SU-DHL-6 (cell line): ENCODE measurements at regions not wholly inside any gene's neighbourhood (a gene's known extent, or its start where the extent isn't known, plus 50 kb on each side); places are given as distances from the start of the nearest gene placed in this dataset.

Experiments used
- EZH2phosphoT487 ChIP-seq: fragments of 200-600 bp; sonication (generic), shearing (Covaris generic); conservative IDR thresholded peaks from 2 replicates; pipeline ENCODE4 v1.6.1; 2018; ENCODE audit warnings: mild to moderate bottlenecking, antibody characterized with exemption, low read length, moderate library complexity, mixed read lengths
- TF ChIP-seq, protein P1 (sequence below): fragments of 200-600 bp; sonication (generic); IDR thresholded peaks from one replicate; pipeline ENCODE4 v1.5.1; 2017; ENCODE audit warnings: antibody characterized with exemption, mild to moderate bottlenecking, low read length, moderate library complexity; ENCODE audit not compliant: insufficient read depth, poor library complexity, severe bottlenecking

- TF ChIP-seq, protein P1, sequence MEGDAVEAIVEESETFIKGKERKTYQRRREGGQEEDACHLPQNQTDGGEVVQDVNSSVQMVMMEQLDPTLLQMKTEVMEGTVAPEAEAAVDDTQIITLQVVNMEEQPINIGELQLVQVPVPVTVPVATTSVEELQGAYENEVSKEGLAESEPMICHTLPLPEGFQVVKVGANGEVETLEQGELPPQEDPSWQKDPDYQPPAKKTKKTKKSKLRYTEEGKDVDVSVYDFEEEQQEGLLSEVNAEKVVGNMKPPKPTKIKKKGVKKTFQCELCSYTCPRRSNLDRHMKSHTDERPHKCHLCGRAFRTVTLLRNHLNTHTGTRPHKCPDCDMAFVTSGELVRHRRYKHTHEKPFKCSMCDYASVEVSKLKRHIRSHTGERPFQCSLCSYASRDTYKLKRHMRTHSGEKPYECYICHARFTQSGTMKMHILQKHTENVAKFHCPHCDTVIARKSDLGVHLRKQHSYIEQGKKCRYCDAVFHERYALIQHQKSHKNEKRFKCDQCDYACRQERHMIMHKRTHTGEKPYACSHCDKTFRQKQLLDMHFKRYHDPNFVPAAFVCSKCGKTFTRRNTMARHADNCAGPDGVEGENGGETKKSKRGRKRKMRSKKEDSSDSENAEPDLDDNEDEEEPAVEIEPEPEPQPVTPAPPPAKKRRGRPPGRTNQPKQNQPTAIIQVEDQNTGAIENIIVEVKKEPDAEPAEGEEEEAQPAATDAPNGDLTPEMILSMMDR: no peak
- no peak for TF ChIP-seq EZH2phosphoT487
Observed at GRCh38 chr12:63090716-63091115, 60.3 kb downstream of the AVPR1A start.
